B cell (primary cell): ENCODE measurements at regions not wholly inside any gene's neighbourhood (a gene's known extent, or its start where the extent isn't known, plus 50 kb on each side); places are given as distances from the start of the nearest gene placed in this dataset.

ENCODE experiments used
- ATAC-seq: fragments of 200-7000 bp; cut with Tn5 transposase; one replicate; pipeline ENCODE4 v1.10.0; 2021; ENCODE audit warnings: low read depth, mild to moderate bottlenecking, moderate number of reproducible peaks, moderate library complexity
- CTCF ChIA-PET: fragments of 350-600 bp; sonication (Branson Sonifier 250); formaldehyde crosslinking; loops from one replicate; lab custom pipeline; 2021; ENCODE audit warnings: antibody characterized with exemption, inconsistent platforms; lab: Charles Lee
- POLR2A ChIA-PET: fragments of 350-600 bp; sonication (Branson Sonifier 250); formaldehyde crosslinking; loops from one replicate; lab custom pipeline; 2021; ENCODE audit warnings: antibody characterized with exemption; lab: Charles Lee
- DNase-seq: peaks from one replicate; pipeline ENCODE4 v3.0.0; 2013
- H2AFZ ChIP-seq: 2 replicates; pipeline ENCODE4 v1.6.1; 2012; ENCODE audit warnings: mild to moderate bottlenecking, low read depth, low read length; ENCODE audit not compliant: insufficient read depth, poor library complexity, severe bottlenecking
- H3K27ac ChIP-seq, 2 donors: 1 replicate in 1 of 2; 2 replicates in 1 of 2; pipeline ENCODE4 v1.5.1; 2012 to 2013; ENCODE audit warnings: low read length in 2 of 2, mild to moderate bottlenecking in 2 of 2, moderate library complexity in 1 of 2
- H3K27me3 ChIP-seq, 4 experiments: fragments of 200-600 bp in 1 of 4; sonication (generic) in 1 of 4; replicated peaks in 1 of 4; 1 replicate in 2 of 4; 2 replicates in 2 of 4; pipeline versions ENCODE4 v1.6.1 to v1.7.0; 2013 to 2016; ENCODE audit warnings: low read length in 3 of 4, mild to moderate bottlenecking in 2 of 4, mixed read lengths in 1 of 4, moderate library complexity in 1 of 4; ENCODE audit not compliant: insufficient read depth in 4 of 4, control insufficient read depth in 3 of 4; ENCODE audit errors: control extremely low read depth in 1 of 4
- H3K36me3 ChIP-seq, 2 experiments: replicated peaks in 1 of 2; 1 replicate in 1 of 2; 2 replicates in 1 of 2; pipeline versions ENCODE4 v1.6.1 to v1.7.1; 2013; ENCODE audit warnings: low read length in 1 of 2; ENCODE audit not compliant: insufficient read depth in 2 of 2, control insufficient read depth in 1 of 2; ENCODE audit errors: control extremely low read depth in 1 of 2, extremely low read depth in 1 of 2
- H3K4me1 ChIP-seq, 2 donors: fragments of 200-600 bp in 1 of 2; sonication (generic) in 1 of 2; 1 replicate in 1 of 2; 2 replicates in 1 of 2; pipeline versions ENCODE4 v1.5.1 to v1.6.1; 2013 to 2017; ENCODE audit warnings: low read length in 2 of 2; ENCODE audit not compliant: control insufficient read depth in 2 of 2, insufficient read depth in 2 of 2
- H3K4me2 ChIP-seq: replicated peaks from 2 replicates; pipeline ENCODE3; 2012; ENCODE audit warnings: mild to moderate bottlenecking, low read depth, low read length; ENCODE audit not compliant: poor library complexity, severe bottlenecking
- H3K4me3 ChIP-seq, 5 experiments: fragments of 200-600 bp in 1 of 5; sonication (generic) in 1 of 5; 1 replicate in 3 of 5; 2 replicates in 2 of 5; pipeline versions ENCODE4 v1.5.1 to v1.7.0; 2011 to 2016; ENCODE audit warnings: low read length in 4 of 5, mild to moderate bottlenecking in 4 of 5, low read depth in 2 of 5, control low read depth in 1 of 5, moderate library complexity in 1 of 5; ENCODE audit not compliant: insufficient read depth in 1 of 5; ENCODE audit errors: control extremely low read depth in 1 of 5, extremely low read depth in 1 of 5
- H3K79me2 ChIP-seq: fragments of 200-600 bp; sonication (generic); one replicate; pipeline ENCODE4 v1.6.0; 2016; ENCODE audit warnings: low read length; ENCODE audit not compliant: control insufficient read depth, insufficient read depth
- H3K9ac ChIP-seq: fragments of 200-600 bp; sonication (generic); 2 replicates; pipeline ENCODE4 v1.6.1; 2017; ENCODE audit warnings: mild to moderate bottlenecking, low read length, moderate library complexity
- H3K9me3 ChIP-seq, 3 donors: one replicate each; pipeline versions ENCODE4 v1.6.1 to v1.7.1; 2013; ENCODE audit warnings: low read length in 2 of 3; ENCODE audit not compliant: control insufficient read depth in 2 of 3, insufficient read depth in 1 of 3; ENCODE audit errors: control extremely low read depth in 1 of 3
- H4K20me1 ChIP-seq: 2 replicates; pipeline ENCODE4 v1.6.0; 2012; ENCODE audit warnings: mild to moderate bottlenecking, low read length; ENCODE audit not compliant: insufficient read depth, control insufficient read depth, poor library complexity, severe bottlenecking
- H3K27ac Mint-ChIP-seq: one replicate; pipeline ENCODE4 v1.8.0; 2021; ENCODE audit warnings: mixed read lengths
- H3K27me3 Mint-ChIP-seq: one replicate; pipeline ENCODE4 v1.8.0; 2021; ENCODE audit warnings: mixed read lengths
- H3K4me1 Mint-ChIP-seq: one replicate; pipeline ENCODE4 v1.8.0; 2021; ENCODE audit warnings: mixed read lengths
- H3K4me3 Mint-ChIP-seq: one replicate; pipeline ENCODE4 v1.8.0; 2021; ENCODE audit warnings: mixed read lengths
- H3K9me3 Mint-ChIP-seq: one replicate; pipeline ENCODE4 v1.8.0; 2022; ENCODE audit warnings: mixed read lengths; ENCODE audit not compliant: insufficient read depth
- EZH2 ChIP-seq: IDR thresholded peaks from 2 replicates; pipeline ENCODE4 v1.6.1; 2012; ENCODE audit warnings: borderline replicate concordance, low read depth, mild to moderate bottlenecking, moderate library complexity, low read length; ENCODE audit not compliant: insufficient read depth, poor library complexity, severe bottlenecking
- WGBS: methylation state at CpG from one replicate; pipeline ENCODE4 v1.1.5; 2013; ENCODE audit warnings: missing lambda C conversion rate; ENCODE audit not compliant: insufficient coverage; 5-methylcytosine and 5-hydroxymethylcytosine counted together
- intact Hi-C: fragments of 100-400 bp; cut with micrococcal nuclease; formaldehyde crosslinking; loops from one replicate; pipeline ENCODE4 v1.10.0; 2022
- TF ChIP-seq, protein P1 (sequence below): fragments of 200-600 bp; IDR thresholded peaks from one replicate; pipeline ENCODE4 v1.8.0; 2022; ENCODE audit warnings: antibody characterized with exemption, mild to moderate bottlenecking

DNA sequence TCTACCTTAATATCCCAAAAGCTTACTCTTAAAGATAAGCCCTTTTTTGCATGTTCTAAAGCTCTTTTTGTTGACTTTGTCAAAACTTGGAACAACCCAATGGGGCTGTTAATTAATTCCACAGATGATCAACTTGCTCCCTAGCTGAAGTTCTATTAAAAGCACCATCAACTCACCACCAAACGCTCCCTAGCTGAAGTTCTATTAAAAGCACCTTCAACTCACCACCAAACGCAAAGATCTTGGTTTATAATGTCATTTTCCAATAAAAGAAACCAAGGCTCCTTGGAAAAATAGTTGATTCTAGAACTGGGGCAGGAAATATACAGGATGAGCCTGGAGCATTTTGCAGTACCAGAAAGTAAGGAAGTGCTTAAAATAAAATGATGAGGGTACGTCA is 122.3 kb upstream of the STT3B start:
- Histone ChIP-seq H3K27ac (no peak overlapping the region), H3K79me2 (no peaks in the 10 kb centered on the region), H3K36me3 (no peaks in the 10 kb centered on the region), H3K9ac (no peak overlapping the region), H3K27me3 (no peaks in the 10 kb centered on the region), H3K4me3 (no peak overlapping the region), H2AFZ (no peak overlapping the region), H3K4me1 (no peaks in the 10 kb centered on the region), H3K9me3 (no peaks in the 10 kb centered on the region), H4K20me1 (no peaks in the 10 kb centered on the region), H3K4me2 (no peak overlapping the region)
- POLR2A ChIA-PET, result no interaction called here
- H3K4me1 Mint-ChIP-seq, result no peaks in the 10 kb centered on the region
- no peak overlapping the region for H3K4me3 Mint-ChIP-seq
- no CpG with 5 or more reads among the region's 3 CpGs for WGBS
- no peak for TF ChIP-seq EZH2
- TF ChIP-seq, protein P1, sequence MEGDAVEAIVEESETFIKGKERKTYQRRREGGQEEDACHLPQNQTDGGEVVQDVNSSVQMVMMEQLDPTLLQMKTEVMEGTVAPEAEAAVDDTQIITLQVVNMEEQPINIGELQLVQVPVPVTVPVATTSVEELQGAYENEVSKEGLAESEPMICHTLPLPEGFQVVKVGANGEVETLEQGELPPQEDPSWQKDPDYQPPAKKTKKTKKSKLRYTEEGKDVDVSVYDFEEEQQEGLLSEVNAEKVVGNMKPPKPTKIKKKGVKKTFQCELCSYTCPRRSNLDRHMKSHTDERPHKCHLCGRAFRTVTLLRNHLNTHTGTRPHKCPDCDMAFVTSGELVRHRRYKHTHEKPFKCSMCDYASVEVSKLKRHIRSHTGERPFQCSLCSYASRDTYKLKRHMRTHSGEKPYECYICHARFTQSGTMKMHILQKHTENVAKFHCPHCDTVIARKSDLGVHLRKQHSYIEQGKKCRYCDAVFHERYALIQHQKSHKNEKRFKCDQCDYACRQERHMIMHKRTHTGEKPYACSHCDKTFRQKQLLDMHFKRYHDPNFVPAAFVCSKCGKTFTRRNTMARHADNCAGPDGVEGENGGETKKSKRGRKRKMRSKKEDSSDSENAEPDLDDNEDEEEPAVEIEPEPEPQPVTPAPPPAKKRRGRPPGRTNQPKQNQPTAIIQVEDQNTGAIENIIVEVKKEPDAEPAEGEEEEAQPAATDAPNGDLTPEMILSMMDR, result no peak
- H3K27me3 Mint-ChIP-seq, result peaks cover 20% of the 10 kb centered on the region
- DNase-seq (no peak), ATAC-seq (no peak)
- CTCF ChIA-PET, result no interaction called here
- H3K9me3 Mint-ChIP-seq, result no peaks in the 10 kb centered on the region
- H3K27ac Mint-ChIP-seq, result no peak overlapping the region
- intact Hi-C loops, result no loop called here

DNA sequence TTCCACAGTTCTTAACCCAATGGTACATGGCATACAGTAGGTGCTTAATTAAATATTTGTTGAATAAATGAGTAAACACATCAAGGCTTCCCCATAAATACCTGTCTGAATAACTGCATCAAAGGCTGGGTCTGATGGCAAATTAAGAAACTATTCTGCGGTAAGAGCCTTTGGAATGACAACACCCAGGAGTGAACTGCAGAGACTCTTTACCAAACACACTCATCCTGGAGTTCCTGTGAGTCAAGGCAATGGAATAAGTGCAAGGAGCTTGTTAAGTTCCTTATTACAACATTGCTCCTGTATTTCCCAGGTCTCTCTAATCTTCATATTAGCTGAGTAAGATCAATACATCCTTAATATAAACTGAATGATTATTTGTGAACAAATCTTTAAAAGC is 119.9 kb upstream of the STT3B start:
- ChIA-PET POLR2A (no interaction called here), CTCF (no interaction called here)
- Histone ChIP-seq H3K36me3 (no peaks in the 10 kb centered on the region), H3K4me1 (no peaks in the 10 kb centered on the region), H2AFZ (no peak overlapping the region), H3K79me2 (no peaks in the 10 kb centered on the region), H3K9ac (no peak overlapping the region), H4K20me1 (no peaks in the 10 kb centered on the region), H3K9me3 (no peaks in the 10 kb centered on the region), H3K27ac (no peak overlapping the region), H3K27me3 (no peaks in the 10 kb centered on the region), H3K4me2 (no peak overlapping the region), H3K4me3 (no peak overlapping the region)
- no peaks in the 10 kb centered on the region for H3K4me1 Mint-ChIP-seq
- TF ChIP-seq, protein P1, result no peak
- no peak for TF ChIP-seq EZH2
- intact Hi-C loops, result no loop called here
- H3K9me3 Mint-ChIP-seq, result no peaks in the 10 kb centered on the region
- WGBS, result 100% methylated on average over 1 of the region's 1 CpG
- no peak for DNase-seq
- no peak overlapping the region for H3K4me3 Mint-ChIP-seq
- H3K27ac Mint-ChIP-seq, result no peak overlapping the region
- H3K27me3 Mint-ChIP-seq, result peaks cover 10% of the 10 kb centered on the region
- no peak for ATAC-seq
